Coronary artery (tissue), 2 donors: ENCODE measurements at regions not wholly inside any gene's neighbourhood (a gene's known extent, or its start where the extent isn't known, plus 50 kb on each side); places are given as distances from the start of the nearest gene placed in this dataset.

Experiments used
- DNase-seq: peaks from one replicate; pipeline ENCODE4 v3.0.0-alpha.2; 2017; ENCODE audit warnings: low spot score
- H3K27ac ChIP-seq, 2 donors: fragments of 200-600 bp; sonication (generic); one replicate each; pipeline ENCODE4 v1.5.1; 2016 to 2019
- H3K4me3 ChIP-seq: fragments of 200-600 bp; sonication (generic); 2 replicates; pipeline ENCODE4 v1.5.1; 2016; ENCODE audit warnings: mild to moderate bottlenecking, moderate library complexity
- CTCF ChIP-seq: fragments of 200-600 bp; sonication (generic); IDR thresholded peaks from one replicate; pipeline ENCODE4 v1.5.1; 2019; ENCODE audit warnings: antibody characterized with exemption

GRCh38 chr13:80510686-80511085, 169.8 kb upstream of the SPRY2 start:
- no peak for TF ChIP-seq CTCF
- H3K4me3 ChIP-seq, result no peak overlapping the region
- H3K27ac ChIP-seq, result no peak overlapping the region
- DNase-seq, result no peak

- TF ChIP-seq CTCF, result no peak
- Histone ChIP-seq H3K4me3 (no peak overlapping the region), H3K27ac (no peak overlapping the region)
- no peak for DNase-seq
Observed at GRCh38 chr13:80509264-80509663, 168.3 kb upstream of the SPRY2 start.

- no peak for TF ChIP-seq CTCF
- no peak for DNase-seq
- Histone ChIP-seq H3K27ac (no peak overlapping the region), H3K4me3 (no peak overlapping the region)
Observed at GRCh38 chr13:80508031-80508430, 167.1 kb upstream of the SPRY2 start.

- DNase-seq, result no peak
- no peak overlapping the region for H3K4me3 ChIP-seq
Observed at GRCh38 chr13:80504453-80504852, 163.5 kb upstream of the SPRY2 start.

GRCh38 chr13:80502359-80502758, 161.4 kb upstream of the SPRY2 start:
- no peak overlapping the region for H3K27ac ChIP-seq
- H3K4me3 ChIP-seq, result no peak overlapping the region
- no peak for TF ChIP-seq CTCF
- no peak for DNase-seq

More at GRCh38 chr13:80504453-80504852, 163.5 kb upstream of the SPRY2 start:
- TF ChIP-seq CTCF, result no peak
- H3K27ac ChIP-seq, result no peak overlapping the region

GRCh38 chr13:80501556-80501955, 160.6 kb upstream of the SPRY2 start:
- no peak for TF ChIP-seq CTCF
- Histone ChIP-seq H3K27ac (no peak overlapping the region), H3K4me3 (no peak overlapping the region)
- no peak for DNase-seq

- Histone ChIP-seq H3K4me3 (no peak overlapping the region), H3K27ac (no peak overlapping the region)
- TF ChIP-seq CTCF, result no peak
- no peak for DNase-seq
Observed at GRCh38 chr13:80499536-80500290, 158.8 kb upstream of the SPRY2 start.
